EL (cell line): ENCODE measurements at regions not wholly inside any gene's neighbourhood (a gene's known extent, or its start where the extent isn't known, plus 50 kb on each side); places are given as distances from the start of the nearest gene placed in this dataset.

Experiments used
- DNase-seq: peaks from one replicate; pipeline ENCODE4 v3.0.0-alpha.2; 2016

GRCh38 chr1:87888446-87888845, 559.8 kb downstream of the LMO4 start:
- DNase-seq: peak; percentile 6

GRCh38 chr1:87894062-87894461, 565.4 kb downstream of the LMO4 start:
- DNase-seq: no peak

GRCh38 chr1:87897481-87897880, 568.8 kb downstream of the LMO4 start:
- no peak for DNase-seq

GRCh38 chr1:87898431-87898830, 569.8 kb downstream of the LMO4 start:
- no peak for DNase-seq

GRCh38 chr1:87899017-87899416, 570.3 kb downstream of the LMO4 start:
- no peak for DNase-seq

- DNase-seq: no peak
Measured at GRCh38 chr1:87899746-87900145, 571.1 kb downstream of the LMO4 start.

- no peak for DNase-seq
Measured at GRCh38 chr1:87902830-87903229, 574.1 kb downstream of the LMO4 start.

GRCh38 chr1:87903242-87903641, 574.6 kb downstream of the LMO4 start:
- no peak for DNase-seq

- DNase-seq: no peak
Measured at GRCh38 chr1:87904651-87905050, 576.0 kb downstream of the LMO4 start.

- no peak for DNase-seq
Measured at GRCh38 chr1:87905651-87906050, 577.0 kb downstream of the LMO4 start.

- DNase-seq: no peak
Measured at GRCh38 chr1:87906078-87906477, 577.4 kb downstream of the LMO4 start.

GRCh38 chr1:87913361-87913760, 584.7 kb downstream of the LMO4 start:
- no peak for DNase-seq

- DNase-seq: no peak
Measured at GRCh38 chr1:87914396-87914795, 585.7 kb downstream of the LMO4 start.

GRCh38 chr1:87915771-87916170, 587.1 kb downstream of the LMO4 start:
- DNase-seq: no peak

- peak; percentile 41 for DNase-seq
Measured at GRCh38 chr1:87916965-87917364, 588.3 kb downstream of the LMO4 start.

GRCh38 chr1:87918398-87918797, 589.7 kb downstream of the LMO4 start:
- DNase-seq: no peak

GRCh38 chr1:87922885-87923284, 594.2 kb downstream of the LMO4 start:
- DNase-seq: no peak

- DNase-seq: no peak
Measured at GRCh38 chr1:87926131-87926830, 597.6 kb downstream of the LMO4 start.

GRCh38 chr1:87926921-87927320, 598.2 kb downstream of the LMO4 start:
- DNase-seq: no peak

GRCh38 chr1:87927391-87928280, 599.0 kb downstream of the LMO4 start:
- no peak for DNase-seq

- DNase-seq: no peak
Measured at GRCh38 chr1:87928623-87929022, 599.9 kb downstream of the LMO4 start.

- DNase-seq: no peak
Measured at GRCh38 chr1:87929906-87930305, 601.2 kb downstream of the LMO4 start.

GRCh38 chr1:87930796-87931195, 602.1 kb downstream of the LMO4 start:
- DNase-seq: no peak

- no peak for DNase-seq
Measured at GRCh38 chr1:87933171-87933570, 604.5 kb downstream of the LMO4 start.
